ENCODE measurements at regions not wholly inside any gene's neighbourhood (a gene's known extent, or its start where the extent isn't known, plus 50 kb on each side); places are given as distances from the start of the nearest gene placed in this dataset.

DNA sequence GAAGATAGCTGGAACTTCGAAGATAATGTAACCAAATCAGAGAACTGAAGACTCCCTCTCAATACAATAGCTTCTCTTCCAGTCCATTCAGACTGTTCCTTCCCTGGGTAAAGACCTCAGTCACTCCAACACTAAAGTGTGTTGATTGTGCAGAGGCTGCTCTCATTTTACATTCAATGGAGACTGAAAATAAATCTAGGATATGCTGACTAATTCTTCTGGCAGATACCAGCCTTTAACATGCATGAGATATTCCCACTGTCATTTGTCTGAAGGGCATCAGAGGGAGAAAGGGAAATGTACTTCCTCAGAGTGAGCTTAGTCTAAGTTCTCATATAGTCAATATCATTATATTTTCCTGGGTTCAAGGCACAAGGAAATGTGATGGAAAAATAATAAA is 166.4 kb upstream of the IRAK1BP1 start:
- TF ChIP-seq, protein P1, sequence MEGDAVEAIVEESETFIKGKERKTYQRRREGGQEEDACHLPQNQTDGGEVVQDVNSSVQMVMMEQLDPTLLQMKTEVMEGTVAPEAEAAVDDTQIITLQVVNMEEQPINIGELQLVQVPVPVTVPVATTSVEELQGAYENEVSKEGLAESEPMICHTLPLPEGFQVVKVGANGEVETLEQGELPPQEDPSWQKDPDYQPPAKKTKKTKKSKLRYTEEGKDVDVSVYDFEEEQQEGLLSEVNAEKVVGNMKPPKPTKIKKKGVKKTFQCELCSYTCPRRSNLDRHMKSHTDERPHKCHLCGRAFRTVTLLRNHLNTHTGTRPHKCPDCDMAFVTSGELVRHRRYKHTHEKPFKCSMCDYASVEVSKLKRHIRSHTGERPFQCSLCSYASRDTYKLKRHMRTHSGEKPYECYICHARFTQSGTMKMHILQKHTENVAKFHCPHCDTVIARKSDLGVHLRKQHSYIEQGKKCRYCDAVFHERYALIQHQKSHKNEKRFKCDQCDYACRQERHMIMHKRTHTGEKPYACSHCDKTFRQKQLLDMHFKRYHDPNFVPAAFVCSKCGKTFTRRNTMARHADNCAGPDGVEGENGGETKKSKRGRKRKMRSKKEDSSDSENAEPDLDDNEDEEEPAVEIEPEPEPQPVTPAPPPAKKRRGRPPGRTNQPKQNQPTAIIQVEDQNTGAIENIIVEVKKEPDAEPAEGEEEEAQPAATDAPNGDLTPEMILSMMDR (IDR thresholded peaks at IDR 0.05): no peak
- no peak for TF ChIP-seq POLR2A (IDR thresholded peaks at IDR 0.05)
- TF ChIP-seq POLR2AphosphoS5 (IDR thresholded peaks at IDR 0.05): no peak
- no peak for TF ChIP-seq EP300 (IDR thresholded peaks at IDR 0.05; ENCODE audit: low read depth)

Data from transverse colon (tissue), 4 donors.